Tibial nerve (tissue), 4 donors: ENCODE measurements at regions not wholly inside any gene's neighbourhood (a gene's known extent, or its start where the extent isn't known, plus 50 kb on each side); places are given as distances from the start of the nearest gene placed in this dataset.

Source experiments
- DNase-seq, 2 donors: peaks; one replicate each; pipeline ENCODE4 v3.0.0-alpha.2; 2019; ENCODE audit warnings: low spot score in 2 of 2
- H3K27ac ChIP-seq, 4 donors: fragments of 200-600 bp; sonication (generic) in 3 of 4; one replicate each; pipeline ENCODE4 v1.5.1; 2017 to 2019; ENCODE audit warnings: mild to moderate bottlenecking in 1 of 4
- H3K27me3 ChIP-seq, 2 donors: fragments of 200-600 bp; sonication (generic) in 1 of 2; one replicate each; pipeline versions ENCODE4 v1.5.1 to v1.6.0; 2017 to 2019
- H3K36me3 ChIP-seq, 3 donors: fragments of 200-600 bp; sonication (generic); one replicate each; pipeline ENCODE4 v1.5.1; 2018 to 2019
- H3K4me1 ChIP-seq, 4 donors: fragments of 200-600 bp; sonication (generic) in 3 of 4; one replicate each; pipeline ENCODE4 v1.5.1; 2017 to 2019
- H3K4me3 ChIP-seq, 4 donors: fragments of 200-600 bp; sonication (generic) in 3 of 4; one replicate each; pipeline ENCODE4 v1.5.1; 2017 to 2019; ENCODE audit warnings: mild to moderate bottlenecking in 1 of 4, moderate library complexity in 1 of 4
- H3K9me3 ChIP-seq, 4 donors: fragments of 200-600 bp; sonication (generic) in 3 of 4; one replicate each; pipeline ENCODE4 v1.5.1; 2017 to 2019
- EP300 ChIP-seq, 2 donors: sonication (generic); formaldehyde crosslinking; IDR thresholded peaks; one replicate each; pipeline ENCODE4 v1.6.1; 2017; ENCODE audit warnings: antibody characterized with exemption in 2 of 2, mild to moderate bottlenecking in 1 of 2
- POLR2A ChIP-seq, 2 donors: fragments of 450-650 bp; IDR thresholded peaks; one replicate each; pipeline ENCODE4 v1.6.1; 2017; ENCODE audit warnings: antibody characterized with exemption in 2 of 2, mild to moderate bottlenecking in 2 of 2, moderate library complexity in 2 of 2
- WGBS, 2 donors: methylation state at CpG; one replicate each; pipeline ENCODE4 v1.1.5; 2018; 5-methylcytosine and 5-hydroxymethylcytosine counted together
- TF ChIP-seq, protein P1 (sequence below), 5 experiments: fragments of 200-600 bp in 3 of 5; fragments of 450-650 bp in 2 of 5; sonication (generic) in 3 of 5; IDR thresholded peaks; one replicate each; pipeline ENCODE4 v1.5.1; 2016 to 2019; ENCODE audit warnings: antibody characterized with exemption in 5 of 5, mild to moderate bottlenecking in 3 of 5, moderate library complexity in 2 of 5

GRCh38 chr13:22821589-22821988, 359.2 kb upstream of the SGCG start:
- DNase-seq, result no peak
- TF ChIP-seq EP300 (IDR thresholded peaks at IDR 0.05), result no peak
- TF ChIP-seq, protein P1, sequence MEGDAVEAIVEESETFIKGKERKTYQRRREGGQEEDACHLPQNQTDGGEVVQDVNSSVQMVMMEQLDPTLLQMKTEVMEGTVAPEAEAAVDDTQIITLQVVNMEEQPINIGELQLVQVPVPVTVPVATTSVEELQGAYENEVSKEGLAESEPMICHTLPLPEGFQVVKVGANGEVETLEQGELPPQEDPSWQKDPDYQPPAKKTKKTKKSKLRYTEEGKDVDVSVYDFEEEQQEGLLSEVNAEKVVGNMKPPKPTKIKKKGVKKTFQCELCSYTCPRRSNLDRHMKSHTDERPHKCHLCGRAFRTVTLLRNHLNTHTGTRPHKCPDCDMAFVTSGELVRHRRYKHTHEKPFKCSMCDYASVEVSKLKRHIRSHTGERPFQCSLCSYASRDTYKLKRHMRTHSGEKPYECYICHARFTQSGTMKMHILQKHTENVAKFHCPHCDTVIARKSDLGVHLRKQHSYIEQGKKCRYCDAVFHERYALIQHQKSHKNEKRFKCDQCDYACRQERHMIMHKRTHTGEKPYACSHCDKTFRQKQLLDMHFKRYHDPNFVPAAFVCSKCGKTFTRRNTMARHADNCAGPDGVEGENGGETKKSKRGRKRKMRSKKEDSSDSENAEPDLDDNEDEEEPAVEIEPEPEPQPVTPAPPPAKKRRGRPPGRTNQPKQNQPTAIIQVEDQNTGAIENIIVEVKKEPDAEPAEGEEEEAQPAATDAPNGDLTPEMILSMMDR (IDR thresholded peaks at IDR 0.05), result no peak
- TF ChIP-seq POLR2A (IDR thresholded peaks at IDR 0.05), result no peak
- H3K4me1 ChIP-seq, result no peaks in the 10 kb centered on the region
- H3K27me3 ChIP-seq, result no peaks in the 10 kb centered on the region
- WGBS, 2 donors, result 96 to 100% methylated on average over 2 of the region's 2 CpGs
- no peaks in the 10 kb centered on the region for H3K36me3 ChIP-seq
- no peaks in the 10 kb centered on the region for H3K9me3 ChIP-seq
- no peak overlapping the region for H3K27ac ChIP-seq
- H3K4me3 ChIP-seq, result no peak overlapping the region

DNA sequence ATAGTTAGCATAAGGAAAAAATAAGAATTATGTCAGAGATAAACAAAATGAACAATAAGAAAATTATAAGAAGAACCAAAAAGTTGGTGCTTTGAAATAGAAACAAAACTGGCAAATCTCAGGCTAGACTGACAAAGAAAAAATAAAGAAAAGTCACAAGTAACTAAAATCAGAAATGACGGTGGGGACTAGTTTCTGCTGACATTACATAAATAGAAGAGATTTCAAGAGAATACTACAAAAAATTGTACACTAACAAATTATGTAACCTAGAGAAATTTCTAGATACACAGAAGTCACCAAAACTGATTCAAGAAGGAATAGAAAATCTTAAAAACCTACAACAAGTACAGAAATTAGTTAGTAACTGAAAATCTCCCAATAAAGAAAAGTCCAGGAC, 355.6 kb upstream of the SGCG start:
- no peak for DNase-seq
- no peak overlapping the region for H3K27ac ChIP-seq
- no peaks in the 10 kb centered on the region for H3K36me3 ChIP-seq
- H3K9me3 ChIP-seq, result no peaks in the 10 kb centered on the region
- no peaks in the 10 kb centered on the region for H3K27me3 ChIP-seq
- no peaks in the 10 kb centered on the region for H3K4me1 ChIP-seq
- no peak for TF ChIP-seq EP300 (IDR thresholded peaks at IDR 0.05)
- no peak for TF ChIP-seq POLR2A (IDR thresholded peaks at IDR 0.05)
- TF ChIP-seq, protein P1 (IDR thresholded peaks at IDR 0.05), result no peak
- 75 to 76% methylated on average over 1 of the region's 1 CpG for WGBS, 2 donors
- no peak overlapping the region for H3K4me3 ChIP-seq

DNA sequence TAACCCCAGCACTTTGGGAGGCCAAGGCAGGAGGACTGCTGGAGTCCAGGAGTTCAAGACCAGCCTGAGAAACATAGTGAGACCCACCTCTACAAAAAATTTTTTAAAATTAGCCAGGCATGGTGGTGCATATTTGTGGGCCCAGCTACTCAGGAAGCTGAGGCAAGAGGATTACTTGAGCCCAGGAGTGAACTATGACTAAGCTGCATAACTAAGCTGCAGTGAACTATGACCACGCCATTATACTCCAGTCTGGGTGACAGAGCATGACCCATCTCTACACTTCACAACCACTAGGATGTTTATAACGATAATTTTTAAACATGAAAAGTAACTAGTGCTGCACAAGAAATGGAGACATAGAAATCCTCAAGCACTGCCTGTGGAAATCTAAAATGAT, 352.7 kb upstream of the SGCG start:
- Histone ChIP-seq H3K36me3 (no peaks in the 10 kb centered on the region), H3K27ac (no peak overlapping the region), H3K9me3 (no peaks in the 10 kb centered on the region), H3K27me3 (no peaks in the 10 kb centered on the region), H3K4me3 (no peak overlapping the region), H3K4me1 (no peaks in the 10 kb centered on the region)
- no peak for DNase-seq
- WGBS, 2 donors, result 80 to 91% methylated on average over 2 of the region's 2 CpGs
- TF ChIP-seq EP300 (IDR thresholded peaks at IDR 0.05), result no peak

DNA sequence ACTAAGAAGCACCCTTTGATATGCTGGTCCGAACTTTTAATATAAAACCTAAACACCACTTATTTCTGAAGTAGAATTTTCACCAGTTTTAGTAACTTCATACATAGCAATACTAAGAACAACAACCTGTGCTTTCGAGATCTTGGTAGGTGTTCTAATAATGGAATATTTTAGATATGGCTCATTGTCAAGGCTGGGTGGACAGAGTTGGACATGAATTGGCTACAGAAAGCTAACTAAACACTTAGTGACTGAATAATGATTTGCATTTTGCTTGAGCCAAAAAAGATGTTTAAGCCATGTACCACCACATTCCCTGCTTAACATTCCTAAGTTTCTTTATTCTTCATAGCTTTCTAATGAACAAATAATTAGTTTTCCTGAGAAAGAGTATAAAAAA, 344.3 kb upstream of the SGCG start:
- Histone ChIP-seq H3K9me3 (no peaks in the 10 kb centered on the region), H3K36me3 (no peaks in the 10 kb centered on the region), H3K4me3 (no peak overlapping the region), H3K4me1 (peaks cover 0 to 7% (median 0%) of the 10 kb centered on the region in 4 donors), H3K27ac (no peak overlapping the region), H3K27me3 (no peaks in the 10 kb centered on the region)
- no peak for TF ChIP-seq EP300 (IDR thresholded peaks at IDR 0.05)
- no peak for TF ChIP-seq POLR2A (IDR thresholded peaks at IDR 0.05)
- TF ChIP-seq, protein P1 (IDR thresholded peaks at IDR 0.05), result no peak
- WGBS, 2 donors, result 88 to 93% methylated on average over 2 of the region's 2 CpGs
- no peak for DNase-seq

DNA sequence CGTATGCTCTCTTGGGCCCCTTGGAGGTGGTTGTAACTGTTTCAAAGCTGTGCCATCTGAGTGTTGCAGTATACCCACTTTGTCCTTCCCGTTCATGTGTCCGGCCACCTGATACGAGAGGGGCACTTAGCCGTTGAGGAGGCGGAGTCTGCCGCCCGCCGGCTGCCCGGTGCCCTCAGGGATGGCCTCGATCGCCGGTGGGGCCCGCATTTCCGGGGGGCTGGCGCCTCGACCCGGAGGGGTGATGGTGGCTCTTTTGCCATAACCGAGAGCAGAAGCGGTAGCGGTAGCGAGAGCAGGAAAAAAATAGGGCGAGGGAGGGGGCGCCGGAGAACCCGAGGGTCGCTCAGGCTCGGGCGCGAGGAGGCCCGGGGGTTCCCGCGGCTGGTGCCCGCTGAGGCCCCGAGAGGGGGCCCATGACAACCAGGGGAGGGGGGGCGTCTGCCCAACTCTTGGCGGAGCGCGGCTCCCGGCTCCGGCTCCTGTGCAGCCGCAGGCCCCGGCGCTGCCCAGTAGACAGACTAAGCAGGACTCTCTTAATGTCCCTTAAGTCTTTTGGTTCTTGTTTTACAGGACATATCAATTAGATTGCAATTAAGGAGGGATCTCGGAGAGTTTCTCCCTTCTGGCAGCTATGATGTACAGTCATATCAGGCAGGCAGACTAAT, 342.7 kb upstream of the SGCG start:
- H3K36me3 ChIP-seq, result no peaks in the 10 kb centered on the region
- 21 to 46% methylated on average over 45 of the region's 45 CpGs for whole genome bisulfite sequencing, 2 donors
- H3K9me3 ChIP-seq, result no peaks in the 10 kb centered on the region
- H3K4me1 ChIP-seq, result peaks cover 0 to 7% (median 0%) of the 10 kb centered on the region in 4 donors
- TF ChIP-seq POLR2A (IDR thresholded peaks at IDR 0.05) (no peak), EP300 (IDR thresholded peaks at IDR 0.05) (no peak)
- TF ChIP-seq, protein P1 (IDR thresholded peaks at IDR 0.05), result no peak
- H3K4me3 ChIP-seq, result peak overlapping the region; percentile 10 to 43 (median 26)
- H3K27me3 ChIP-seq, result no peaks in the 10 kb centered on the region
- DNase-seq, result no peak
- no peak overlapping the region for H3K27ac ChIP-seq
